Nucleus accumbens (tissue), 56 donors: ENCODE measurements at regions not wholly inside any gene's neighbourhood (a gene's known extent, or its start where the extent isn't known, plus 50 kb on each side); places are given as distances from the start of the nearest gene placed in this dataset.

Experiments
- DNase-seq, 56 donors: peaks; one replicate each; lab custom pipeline; 2025; lab: John Stamatoyannopoulos, UW

DNA sequence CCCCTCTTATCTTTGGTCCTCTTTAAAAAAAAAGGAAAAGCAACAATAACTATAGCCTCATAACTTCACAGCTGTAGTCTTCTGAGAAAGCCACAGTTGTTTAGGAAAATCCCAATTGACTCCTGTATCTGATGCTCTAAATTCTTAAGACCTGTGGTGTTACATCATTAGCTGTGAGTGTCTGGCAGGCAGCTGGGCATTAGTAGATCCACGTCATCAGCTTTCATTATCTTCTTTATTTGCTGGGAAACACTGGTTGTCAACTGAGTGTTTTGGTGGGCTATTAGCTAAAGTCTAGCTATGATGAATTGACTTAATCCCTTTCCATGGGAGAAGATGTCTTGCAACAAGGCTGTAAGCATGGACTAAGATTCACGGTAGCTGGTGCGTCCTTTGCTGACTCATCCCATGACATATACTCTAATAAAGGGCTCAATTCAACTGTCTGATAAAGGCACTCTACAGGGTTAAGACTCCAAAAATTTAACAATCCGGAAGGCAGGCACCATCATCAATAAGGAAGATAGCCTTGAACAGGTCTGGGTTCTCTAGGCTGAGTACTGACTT, 517.2 kb downstream of the PLCL1 start:
- no peak for DNase-seq

GRCh38 chr2:198316852-198317396, 512.5 kb downstream of the PLCL1 start:
- no peak for DNase-seq

DNA sequence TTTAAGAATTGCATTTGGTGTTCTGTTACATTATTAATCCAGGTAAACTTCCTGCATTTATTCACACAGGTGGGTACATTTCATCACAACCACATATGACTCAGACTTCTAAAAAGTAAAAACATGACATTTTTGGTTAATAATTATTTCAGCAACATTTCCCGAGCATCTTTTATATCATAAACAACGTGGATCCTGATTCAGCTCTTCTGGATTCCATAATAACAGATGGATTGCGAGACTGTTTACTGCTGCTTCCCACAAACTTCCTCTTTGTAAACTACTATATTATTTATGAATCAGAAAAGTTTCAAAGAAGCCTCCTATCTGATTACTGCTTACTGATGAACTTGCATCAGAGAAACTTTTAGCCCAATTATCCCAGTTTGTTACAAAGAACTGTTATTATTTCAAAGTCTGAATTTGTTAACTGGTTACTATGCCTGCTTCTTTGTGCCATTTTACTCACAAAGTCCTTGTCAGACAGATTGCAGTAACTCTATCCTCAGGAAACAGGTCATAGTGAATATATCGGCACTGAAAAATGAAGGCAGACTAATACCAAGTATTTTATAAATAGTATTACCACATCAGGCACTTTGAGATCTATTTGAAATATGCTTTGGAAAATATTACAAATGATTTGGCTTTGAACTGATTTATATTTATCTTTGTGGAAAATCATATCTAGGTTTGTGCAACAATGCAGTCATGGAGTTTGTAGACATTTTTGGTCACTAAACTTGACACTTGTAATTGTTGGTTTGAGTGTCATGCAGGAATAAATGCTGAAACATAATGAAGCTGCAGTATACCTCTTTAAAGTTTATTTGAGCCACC, 511.6 kb downstream of the PLCL1 start:
- no peak for DNase-seq

DNA sequence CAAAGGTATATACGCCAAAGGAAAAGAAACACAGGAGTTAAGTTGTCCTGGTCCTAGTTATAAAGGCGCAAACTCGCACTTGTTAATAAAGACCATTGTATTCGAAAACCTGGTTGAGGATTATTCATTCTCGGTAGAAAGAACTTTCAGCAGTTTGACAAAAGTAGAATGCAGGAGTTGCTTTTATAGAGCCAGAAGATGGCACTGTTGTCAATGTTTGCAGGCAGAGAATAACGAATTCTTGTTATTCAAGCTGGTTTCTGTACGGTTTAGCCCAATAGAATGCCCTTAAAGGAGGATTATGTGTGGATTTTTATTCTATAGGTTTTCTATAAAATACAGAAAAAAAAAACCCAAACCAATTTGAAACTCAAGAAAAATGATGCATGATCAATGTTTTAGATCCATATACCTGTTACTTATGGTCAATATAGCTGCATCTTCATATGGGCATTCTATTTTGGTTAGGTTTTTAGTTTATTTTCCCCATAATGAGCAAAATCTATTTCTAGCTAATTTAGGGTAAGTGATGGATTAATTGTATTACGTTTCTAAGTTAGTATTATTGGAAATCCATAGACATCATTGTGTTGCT, 510.3 kb downstream of the PLCL1 start:
- peak in 7 of 56 donors; percentile 1 to 41 (median 10) for DNase-seq

DNA sequence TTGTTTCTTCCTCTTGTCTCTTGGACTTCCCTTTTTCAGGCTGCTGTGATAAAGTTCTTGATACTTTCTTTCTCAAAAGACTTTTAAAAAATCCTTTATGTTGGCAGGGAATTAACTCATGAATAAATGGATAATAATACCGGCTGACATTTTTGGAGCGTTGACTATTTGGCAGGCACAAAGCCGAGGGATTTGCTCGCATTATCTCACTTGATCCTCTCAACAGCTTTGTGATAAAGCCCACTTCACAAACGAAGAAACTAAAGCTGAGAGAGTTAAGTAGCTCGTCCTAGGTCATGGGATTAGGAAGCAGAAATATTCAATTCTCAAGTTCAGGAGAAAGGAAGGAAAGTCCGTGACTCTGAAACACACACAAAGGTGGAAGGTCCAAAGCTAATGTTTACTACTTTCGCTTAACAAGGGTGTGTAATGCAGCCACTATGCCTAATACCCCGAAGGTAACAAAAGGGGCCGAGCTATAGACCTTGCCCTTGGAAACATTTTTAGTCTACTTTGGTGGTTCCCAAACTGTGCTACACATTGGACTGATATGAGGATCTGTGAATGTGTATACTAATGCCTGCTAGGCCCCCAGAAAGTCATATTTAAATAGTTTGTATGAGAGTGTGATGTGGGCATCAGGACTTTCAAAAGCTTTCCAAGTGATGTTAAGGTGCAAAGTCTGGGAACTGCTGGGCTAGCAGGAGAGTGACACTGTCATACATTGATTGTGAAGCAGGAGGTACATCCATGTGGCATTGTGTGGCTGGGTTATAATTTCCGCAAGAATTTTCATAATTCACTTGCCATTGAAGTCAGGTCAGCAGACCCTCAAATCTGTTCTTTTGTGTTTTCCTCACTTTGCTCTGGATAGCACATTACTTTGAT, 508.4 kb downstream of the PLCL1 start:
- no peak for DNase-seq

DNA sequence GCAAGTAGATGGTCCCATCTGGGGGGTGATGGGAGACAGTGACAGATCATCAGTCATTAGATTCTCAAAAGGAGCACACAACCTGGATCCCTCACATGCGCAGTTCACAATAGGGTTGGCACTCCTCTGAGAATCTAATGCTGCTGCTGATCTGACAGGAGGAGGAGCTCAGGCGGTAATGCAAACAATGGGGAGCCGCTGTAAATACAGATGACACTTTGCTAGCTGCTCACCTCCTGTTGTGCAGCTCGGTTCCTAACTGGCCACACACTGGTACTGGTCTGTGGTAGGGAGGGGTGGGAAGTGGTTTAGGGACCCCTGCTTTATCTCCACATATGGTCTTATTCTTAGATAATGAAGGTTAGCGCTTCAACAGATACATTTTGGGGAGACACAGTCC, 506.6 kb downstream of the PLCL1 start:
- no peak for DNase-seq

- DNase-seq, result peak in 31 of 56 donors; percentile 0 to 69 (median 9)
Measured at GRCh38 chr2:198309673-198310280, 505.4 kb downstream of the PLCL1 start.

GRCh38 chr2:198309081-198309480, 504.7 kb downstream of the PLCL1 start:
- DNase-seq, result no peak

GRCh38 chr2:198308368-198308767, 504.0 kb downstream of the PLCL1 start:
- no peak for DNase-seq

GRCh38 chr2:198307093-198307492, 502.7 kb downstream of the PLCL1 start:
- DNase-seq, result no peak

DNA sequence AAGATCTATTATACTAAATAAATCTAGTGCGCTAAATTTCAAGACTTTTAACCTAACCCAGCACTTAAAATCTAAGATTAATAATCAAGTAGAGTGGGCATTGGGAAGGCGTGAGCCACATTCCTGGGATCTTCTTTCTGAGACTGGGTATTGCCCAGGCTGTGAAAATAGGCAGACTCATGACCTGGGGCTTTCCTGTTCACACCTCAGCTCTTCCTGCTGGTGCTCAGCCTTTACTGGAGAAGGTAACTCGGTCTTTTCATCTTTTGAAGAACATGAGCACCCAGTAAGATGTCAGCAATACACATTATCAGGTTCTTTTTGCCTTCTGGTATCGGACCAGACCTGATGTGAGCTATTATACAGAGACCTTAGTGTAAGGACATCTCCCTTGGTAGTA, 500.5 kb downstream of the PLCL1 start:
- no peak for DNase-seq

DNA sequence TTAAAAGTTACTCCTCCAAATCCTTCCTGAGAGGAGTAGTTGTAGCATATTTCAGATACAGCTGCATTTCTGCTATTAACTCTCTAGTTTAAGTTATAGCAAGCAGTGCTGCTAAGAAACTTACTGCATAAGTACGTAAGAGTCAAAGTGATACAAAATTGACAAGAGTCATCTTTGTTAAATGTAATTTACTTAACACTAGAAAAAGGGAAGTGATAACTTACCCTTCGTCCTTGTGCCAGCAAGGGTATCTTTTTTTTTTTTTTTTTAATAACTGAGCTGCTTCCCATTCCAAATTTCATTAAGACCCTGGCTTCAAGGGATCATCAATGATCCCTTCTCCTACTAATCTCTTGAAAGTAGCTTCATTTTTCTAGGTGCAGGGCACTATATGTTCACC, 493.0 kb downstream of the PLCL1 start:
- DNase-seq, result no peak

- peak in 45 of 56 donors; percentile 5 to 79 (median 31) for DNase-seq
Measured at GRCh38 chr2:198296665-198297308, 492.4 kb downstream of the PLCL1 start.

- DNase-seq, result no peak
Measured at GRCh38 chr2:198293281-198293680, 488.9 kb downstream of the PLCL1 start.

- no peak for DNase-seq
Measured at GRCh38 chr2:198289811-198290210, 485.4 kb downstream of the PLCL1 start.

- DNase-seq, result no peak
Measured at GRCh38 chr2:198287706-198288105, 483.3 kb downstream of the PLCL1 start.

DNA sequence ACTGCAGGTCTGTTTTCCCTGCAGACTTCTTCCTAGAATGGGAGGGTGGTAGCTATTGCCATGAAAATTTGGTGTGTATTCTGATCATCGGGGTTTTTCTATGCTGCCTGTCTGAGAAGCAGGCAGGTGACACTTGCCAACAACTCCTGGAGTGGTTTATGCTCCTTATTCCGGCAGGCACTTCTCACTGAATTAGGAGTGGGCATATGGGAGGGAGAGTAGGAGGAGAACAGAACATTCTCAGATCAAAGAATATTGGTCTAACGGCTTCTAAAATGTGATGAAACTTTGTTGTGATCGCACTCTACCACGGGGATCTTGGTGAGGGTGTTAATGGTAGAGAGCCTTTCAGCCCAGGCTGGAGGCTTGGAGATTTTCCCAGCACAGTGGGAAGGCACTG, 480.8 kb downstream of the PLCL1 start:
- DNase-seq, result peak in 8 of 56 donors; percentile 1 to 29 (median 10)

- DNase-seq, result no peak
Measured at GRCh38 chr2:198283146-198283545, 478.8 kb downstream of the PLCL1 start.

DNA sequence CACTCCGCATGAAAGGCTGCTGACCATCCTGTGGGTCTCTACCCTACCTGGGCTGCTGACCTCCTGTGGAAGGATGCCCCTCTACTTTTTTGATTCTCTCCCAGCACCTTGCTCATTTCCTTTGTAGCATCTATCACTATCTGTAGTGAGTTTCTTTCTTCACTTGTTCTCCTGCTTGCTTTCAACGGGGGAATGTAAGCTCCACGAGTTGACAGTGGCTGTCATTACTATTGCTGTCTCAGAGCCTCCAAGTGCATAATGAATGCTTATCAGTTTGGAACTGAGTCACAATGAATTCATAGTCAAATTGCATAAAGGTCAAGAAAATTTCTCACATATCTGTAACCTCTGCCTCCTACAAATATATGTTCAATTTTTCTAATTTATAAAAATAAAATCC, 477.7 kb downstream of the PLCL1 start:
- peak in 3 of 56 donors; percentile 6 to 16 (median 6) for DNase-seq
